ENCODE measurements at regions not wholly inside any gene's neighbourhood (a gene's known extent, or its start where the extent isn't known, plus 50 kb on each side); places are given as distances from the start of the nearest gene placed in this dataset.

- TF ChIP-seq ZNF331 (CRISPR knock-in tag; IDR thresholded peaks at IDR 0.05; ENCODE audit: low read depth) (no peak), ZNF462 (CRISPR knock-in tag; IDR thresholded peaks at IDR 0.05) (no peak)
These were observed 391.0 kb upstream of the CADM2 start (continued) for GRCh38 chr3:84567796-84568195.

GRCh38 chr3:84573962-84574361 lies 384.8 kb upstream of the CADM2 start:
- Histone ChIP-seq H2AFZ (no peak overlapping the region), H3K9me2 (ENCODE audit: insufficient read depth) (0 out of 2 replicates have a peak, but pooled peaks cover 3% of the 10 kb centered on the region), H3K4me3 (no peak overlapping the region), H3K27me3 (ENCODE audit: insufficient read depth) (no peaks in the 10 kb centered on the region), H3K4me1 (ENCODE audit: insufficient read depth) (no peaks in the 10 kb centered on the region), H3K36me3 (ENCODE audit: insufficient read depth) (no peaks in the 10 kb centered on the region), H4K20me1 (replicated peaks; ENCODE audit: insufficient read depth) (no peaks in the 10 kb centered on the region), H3K4me2 (no peak overlapping the region), H3F3A (replicated peaks; ENCODE audit: low read depth) (no peaks in the 10 kb centered on the region), H3K27ac (ENCODE audit: low read depth) (no peak overlapping the region), H3K79me2 (replicated peaks; ENCODE audit: insufficient read depth) (no peaks in the 10 kb centered on the region)
- Mint-ChIP-seq H3K36me3 (ENCODE audit: low read depth) (no peaks in the 10 kb centered on the region), H3K4me1 (no peaks in the 10 kb centered on the region), H3K9me3 (peaks cover 6% of the 10 kb centered on the region; the same call in 1 of the 3 replicates), H3K27me3 (ENCODE audit: insufficient read depth, low read depth, poor library complexity) (no peaks in the 10 kb centered on the region), H3K27ac (no peak overlapping the region), H3K4me3 (no peak overlapping the region)
- ATAC-seq: no peak
- TF ChIP-seq, protein P1, sequence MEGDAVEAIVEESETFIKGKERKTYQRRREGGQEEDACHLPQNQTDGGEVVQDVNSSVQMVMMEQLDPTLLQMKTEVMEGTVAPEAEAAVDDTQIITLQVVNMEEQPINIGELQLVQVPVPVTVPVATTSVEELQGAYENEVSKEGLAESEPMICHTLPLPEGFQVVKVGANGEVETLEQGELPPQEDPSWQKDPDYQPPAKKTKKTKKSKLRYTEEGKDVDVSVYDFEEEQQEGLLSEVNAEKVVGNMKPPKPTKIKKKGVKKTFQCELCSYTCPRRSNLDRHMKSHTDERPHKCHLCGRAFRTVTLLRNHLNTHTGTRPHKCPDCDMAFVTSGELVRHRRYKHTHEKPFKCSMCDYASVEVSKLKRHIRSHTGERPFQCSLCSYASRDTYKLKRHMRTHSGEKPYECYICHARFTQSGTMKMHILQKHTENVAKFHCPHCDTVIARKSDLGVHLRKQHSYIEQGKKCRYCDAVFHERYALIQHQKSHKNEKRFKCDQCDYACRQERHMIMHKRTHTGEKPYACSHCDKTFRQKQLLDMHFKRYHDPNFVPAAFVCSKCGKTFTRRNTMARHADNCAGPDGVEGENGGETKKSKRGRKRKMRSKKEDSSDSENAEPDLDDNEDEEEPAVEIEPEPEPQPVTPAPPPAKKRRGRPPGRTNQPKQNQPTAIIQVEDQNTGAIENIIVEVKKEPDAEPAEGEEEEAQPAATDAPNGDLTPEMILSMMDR (conservative IDR thresholded peaks at IDR 0.05; ENCODE audit: low read depth in 2 of 2): no peak
- TF ChIP-seq JUNB (IDR thresholded peaks at IDR 0.05; ENCODE audit: unreplicated experiment) (no peak), EZH2 (IDR thresholded peaks at IDR 0.05; ENCODE audit: low read depth, unreplicated experiment) (no peak), CREB1 (CRISPR knock-in tag; IDR thresholded peaks at IDR 0.05; ENCODE audit: low read depth) (no peak), EZH2phosphoT487 (IDR thresholded peaks at IDR 0.05; ENCODE audit: unreplicated experiment) (no peak), NANOG (IDR thresholded peaks at IDR 0.05; ENCODE audit: borderline replicate concordance) (no peak), STAT1 (IDR thresholded peaks at IDR 0.05; ENCODE audit: unreplicated experiment) (no peak), POLR2AphosphoS5 (IDR thresholded peaks at IDR 0.05; ENCODE audit: low read depth) (no peak)
- TF ChIP-seq, protein P2, sequence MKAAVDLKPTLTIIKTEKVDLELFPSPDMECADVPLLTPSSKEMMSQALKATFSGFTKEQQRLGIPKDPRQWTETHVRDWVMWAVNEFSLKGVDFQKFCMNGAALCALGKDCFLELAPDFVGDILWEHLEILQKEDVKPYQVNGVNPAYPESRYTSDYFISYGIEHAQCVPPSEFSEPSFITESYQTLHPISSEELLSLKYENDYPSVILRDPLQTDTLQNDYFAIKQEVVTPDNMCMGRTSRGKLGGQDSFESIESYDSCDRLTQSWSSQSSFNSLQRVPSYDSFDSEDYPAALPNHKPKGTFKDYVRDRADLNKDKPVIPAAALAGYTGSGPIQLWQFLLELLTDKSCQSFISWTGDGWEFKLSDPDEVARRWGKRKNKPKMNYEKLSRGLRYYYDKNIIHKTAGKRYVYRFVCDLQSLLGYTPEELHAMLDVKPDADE (IDR thresholded peaks at IDR 0.05): no peak
- TF ChIP-seq, protein P3, sequence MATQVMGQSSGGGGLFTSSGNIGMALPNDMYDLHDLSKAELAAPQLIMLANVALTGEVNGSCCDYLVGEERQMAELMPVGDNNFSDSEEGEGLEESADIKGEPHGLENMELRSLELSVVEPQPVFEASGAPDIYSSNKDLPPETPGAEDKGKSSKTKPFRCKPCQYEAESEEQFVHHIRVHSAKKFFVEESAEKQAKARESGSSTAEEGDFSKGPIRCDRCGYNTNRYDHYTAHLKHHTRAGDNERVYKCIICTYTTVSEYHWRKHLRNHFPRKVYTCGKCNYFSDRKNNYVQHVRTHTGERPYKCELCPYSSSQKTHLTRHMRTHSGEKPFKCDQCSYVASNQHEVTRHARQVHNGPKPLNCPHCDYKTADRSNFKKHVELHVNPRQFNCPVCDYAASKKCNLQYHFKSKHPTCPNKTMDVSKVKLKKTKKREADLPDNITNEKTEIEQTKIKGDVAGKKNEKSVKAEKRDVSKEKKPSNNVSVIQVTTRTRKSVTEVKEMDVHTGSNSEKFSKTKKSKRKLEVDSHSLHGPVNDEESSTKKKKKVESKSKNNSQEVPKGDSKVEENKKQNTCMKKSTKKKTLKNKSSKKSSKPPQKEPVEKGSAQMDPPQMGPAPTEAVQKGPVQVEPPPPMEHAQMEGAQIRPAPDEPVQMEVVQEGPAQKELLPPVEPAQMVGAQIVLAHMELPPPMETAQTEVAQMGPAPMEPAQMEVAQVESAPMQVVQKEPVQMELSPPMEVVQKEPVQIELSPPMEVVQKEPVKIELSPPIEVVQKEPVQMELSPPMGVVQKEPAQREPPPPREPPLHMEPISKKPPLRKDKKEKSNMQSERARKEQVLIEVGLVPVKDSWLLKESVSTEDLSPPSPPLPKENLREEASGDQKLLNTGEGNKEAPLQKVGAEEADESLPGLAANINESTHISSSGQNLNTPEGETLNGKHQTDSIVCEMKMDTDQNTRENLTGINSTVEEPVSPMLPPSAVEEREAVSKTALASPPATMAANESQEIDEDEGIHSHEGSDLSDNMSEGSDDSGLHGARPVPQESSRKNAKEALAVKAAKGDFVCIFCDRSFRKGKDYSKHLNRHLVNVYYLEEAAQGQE (IDR thresholded peaks at IDR 0.05; ENCODE audit: unreplicated experiment): no peak
- no peak for DNase-seq (ENCODE audit: low spot score)
